GM12878 (cell line): ENCODE measurements at regions not wholly inside any gene's neighbourhood (a gene's known extent, or its start where the extent isn't known, plus 50 kb on each side); places are given as distances from the start of the nearest gene placed in this dataset.

Source experiments
- ATAC-seq: fragments of 200-7000 bp; cut with Tn5 transposase; 3 replicates; pipeline ENCODE4 v1.9.1; 2020; ENCODE audit warnings: mild to moderate bottlenecking, moderate library complexity
- BruUV-seq: library from RNA; stranded (reverse); fragments of 400-500 nt; replicated peaks from 2 replicates; lab custom pipeline; 2021; lab: Mats Ljungman, UMichigan
- CTCF ChIA-PET: fragments of 300-600 bp; sonication (Branson Sonifier 250); formaldehyde crosslinking; extraction: SDS; loops from one replicate; lab custom pipeline; 2021; ENCODE audit warnings: inconsistent platforms; lab: Yijun Ruan, JAX
- POLR2A ChIA-PET: fragments of 350-600 bp; formaldehyde crosslinking; extraction: SDS; loops from one replicate; lab custom pipeline; 2021; ENCODE audit warnings: inconsistent platforms; lab: Charles Lee
- RAD21 ChIA-PET: fragments of 300-600 bp; sonication (Branson Sonifier 250); formaldehyde crosslinking; loops from one replicate; lab custom pipeline; 2023; ENCODE audit warnings: antibody characterized with exemption; ENCODE audit not compliant: unreplicated experiment; lab: Charles Lee
- SMC1A ChIA-PET: fragments of 300-600 bp; sonication (Branson Sonifier 250); formaldehyde crosslinking; loops from one replicate; lab custom pipeline; 2023; ENCODE audit not compliant: unreplicated experiment, uncharacterized antibody; lab: Charles Lee
- DNase-seq: peaks from one replicate; pipeline ENCODE4 v3.0.0-alpha.2; 2011; ENCODE audit warnings: low read depth, low spot score
- FAIRE-seq: peaks from 3 replicates; lab custom pipeline; 2011; peaks lifted over from hg19 to GRCh38; lab: Jason Lieb, UNC
- H2AFZ ChIP-seq: 2 replicates; pipeline ENCODE4 v1.6.0; 2011; ENCODE audit warnings: low read depth, low read length, control low read depth; ENCODE audit not compliant: control insufficient read depth
- H3K27ac ChIP-seq: 2 replicates; pipeline ENCODE4 v1.5.1; 2011; ENCODE audit warnings: control low read depth; ENCODE audit not compliant: control insufficient read depth, insufficient read depth
- H3K27me3 ChIP-seq, 2 experiments: replicated peaks in 1 of 2; 2 replicates each; pipeline versions ENCODE4 v1.6.0 to v1.6.1; 2011; ENCODE audit warnings: low read length in 1 of 2; ENCODE audit not compliant: control insufficient read depth in 2 of 2, insufficient read depth in 2 of 2
- H3K36me3 ChIP-seq, 2 experiments: 2 replicates each; pipeline ENCODE4 v1.5.1; 2011; ENCODE audit warnings: low read length in 1 of 2; ENCODE audit not compliant: control insufficient read depth in 2 of 2, insufficient read depth in 2 of 2
- H3K4me1 ChIP-seq: 2 replicates; pipeline ENCODE4 v1.6.1; 2011; ENCODE audit warnings: mild to moderate bottlenecking, low read length, moderate library complexity, mixed read lengths; ENCODE audit not compliant: control insufficient read depth, insufficient read depth
- H3K4me2 ChIP-seq: 2 replicates; pipeline ENCODE4 v1.6.0; 2011; ENCODE audit warnings: control low read depth; ENCODE audit not compliant: control insufficient read depth, insufficient read depth
- H3K4me3 ChIP-seq: fragments of 200-600 bp; sonication (generic); 2 replicates; pipeline ENCODE4 v1.5.1; 2016
- H3K79me2 ChIP-seq: 2 replicates; pipeline ENCODE4 v1.6.0; 2011; ENCODE audit warnings: low read length; ENCODE audit not compliant: control insufficient read depth, insufficient read depth
- H3K9ac ChIP-seq: 2 replicates; pipeline ENCODE4 v1.8.0; 2011; ENCODE audit warnings: low read length, control low read depth, mixed read lengths; ENCODE audit not compliant: control insufficient read depth, insufficient read depth
- H3K9me3 ChIP-seq: replicated peaks from 3 replicates; pipeline ENCODE4 v1.5.1; 2011; ENCODE audit warnings: mild to moderate bottlenecking, low read length; ENCODE audit not compliant: control insufficient read depth, insufficient read depth
- H4K20me1 ChIP-seq: 2 replicates; pipeline ENCODE4 v1.6.0; 2011; ENCODE audit not compliant: control insufficient read depth, insufficient read depth
- CEBPB ChIP-seq, 2 experiments: fragments of 150-350 bp in 1 of 2; IDR thresholded peaks; 2 replicates each; pipeline ENCODE4 v1.6.1; 2012 to 2014; ENCODE audit warnings: low read depth in 2 of 2, low read length in 2 of 2, borderline replicate concordance in 1 of 2, inconsistent platforms in 1 of 2
- CUX1 ChIP-seq: IDR thresholded peaks from 2 replicates; pipeline ENCODE4 v1.6.1; 2012; ENCODE audit warnings: improper control_type of control experiment, low read depth, low read length; ENCODE audit not compliant: insufficient replicate concordance
- ETV6 ChIP-seq, 2 experiments: fragments of 450-650 bp in 1 of 2; IDR thresholded peaks in 1 of 2; conservative IDR thresholded peaks in 1 of 2; 2 replicates each; pipeline ENCODE4 v1.6.1; 2014; ENCODE audit warnings: antibody characterized with exemption in 1 of 2, borderline replicate concordance in 1 of 2, low read depth in 1 of 2, mild to moderate bottlenecking in 1 of 2, moderate library complexity in 1 of 2
- WRNIP1 ChIP-seq: IDR thresholded peaks from 2 replicates; pipeline ENCODE4 v1.6.1; 2011; ENCODE audit warnings: low read depth, low read length, improper control_type of control experiment, borderline replicate concordance
- WGBS: methylation state at CpG from one replicate; pipeline ENCODE4 v1.1.6; 2016; ENCODE audit warnings: low lambda C conversion rate; ENCODE audit not compliant: insufficient replicate concordance, insufficient coverage; ENCODE audit errors: missing lambda C conversion rate; 5-methylcytosine and 5-hydroxymethylcytosine counted together
- in situ Hi-C: fragments of 300-500 bp; cut with MboI; formaldehyde crosslinking; loops from 9 replicates; pipeline ENCODE4 v1.14.3; 2018; ENCODE audit warnings: mixed read lengths
- intact Hi-C: fragments of 100-400 bp; cut with micrococcal nuclease; formaldehyde crosslinking; loops from one replicate; pipeline ENCODE4 v1.14.2; 2022; ENCODE audit not compliant: unreplicated experiment
- TF ChIP-seq, protein P1 (sequence below): IDR thresholded peaks from 2 replicates; pipeline ENCODE4 v1.6.1; 2011; ENCODE audit warnings: borderline replicate concordance, low read depth, mild to moderate bottlenecking, moderate library complexity, mixed read lengths, low read length; ENCODE audit not compliant: insufficient read depth; ENCODE audit errors: extremely low read length
- TF ChIP-seq, protein P2 (sequence below): fragments of 450-650 bp; IDR thresholded peaks from 2 replicates; pipeline ENCODE4 v1.6.1; 2016; ENCODE audit warnings: mild to moderate bottlenecking

DNA sequence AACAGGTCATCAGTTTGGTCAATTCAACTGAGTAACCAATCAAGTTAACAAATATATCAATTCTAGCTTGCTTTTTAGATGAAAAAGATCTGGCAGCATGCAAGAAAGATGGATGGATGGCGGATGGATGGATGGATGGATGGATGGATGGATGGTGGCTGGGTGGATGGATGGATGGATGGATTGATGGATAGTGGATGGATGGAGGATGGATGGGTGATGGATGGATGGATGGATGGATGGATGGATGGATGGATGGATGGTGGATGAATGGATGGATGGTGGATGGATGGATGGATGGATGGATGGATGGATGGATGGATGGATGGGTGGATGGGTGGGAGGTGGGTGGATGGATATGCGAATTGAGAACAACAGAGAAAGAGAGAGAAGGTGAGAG is 303.7 kb upstream of the IGF1R start:
- in situ Hi-C loops: no loop called here
- Histone ChIP-seq H3K9ac (no peak overlapping the region), H3K79me2 (no peaks in the 10 kb centered on the region), H3K27ac (no peak overlapping the region), H3K27me3 (no peaks in the 10 kb centered on the region), H3K9me3 (no peaks in the 10 kb centered on the region), H2AFZ (no peak overlapping the region), H3K4me3 (no peak overlapping the region), H3K4me2 (no peak overlapping the region), H3K4me1 (no peaks in the 10 kb centered on the region), H4K20me1 (no peaks in the 10 kb centered on the region), H3K36me3 (no peaks in the 10 kb centered on the region)
- RAD21 ChIA-PET: no interaction called here
- no TSS peak for BruUV-seq
- POLR2A ChIA-PET: no interaction called here
- no peak for ATAC-seq
- TF ChIP-seq WRNIP1 (no peak), CEBPB (IDR thresholded peaks at IDR 0.05; ENCODE audit: borderline replicate concordance in 1 of 2, low read depth in 2 of 2, low read length in 2 of 2) (no peak)
- CTCF ChIA-PET: interaction anchor here (1.2 kb wide), 2 partner anchors 11 to 52 kb away, joined by 3 to 4 read pairs; no protein-coding TSS in a partner anchor
- DNase-seq: no peak
- SMC1A ChIA-PET: no interaction called here
- intact Hi-C loops: no loop called here
- FAIRE-seq: no peak
- WGBS: 0% methylated on average over 2 of the region's 2 CpGs

GRCh38 chr15:98347001-98347400 is 301.3 kb upstream of the IGF1R start:
- ATAC-seq: no peak
- POLR2A ChIA-PET: no interaction called here
- no peak for TF ChIP-seq CUX1
- TF ChIP-seq ETV6 (conservative IDR thresholded peaks at IDR 0.05 in 1 of 2, IDR thresholded peaks at IDR 0.05 in 1 of 2; ENCODE audit: borderline replicate concordance in 1 of 2, low read depth in 1 of 2): no peak
- TF ChIP-seq, protein P1, sequence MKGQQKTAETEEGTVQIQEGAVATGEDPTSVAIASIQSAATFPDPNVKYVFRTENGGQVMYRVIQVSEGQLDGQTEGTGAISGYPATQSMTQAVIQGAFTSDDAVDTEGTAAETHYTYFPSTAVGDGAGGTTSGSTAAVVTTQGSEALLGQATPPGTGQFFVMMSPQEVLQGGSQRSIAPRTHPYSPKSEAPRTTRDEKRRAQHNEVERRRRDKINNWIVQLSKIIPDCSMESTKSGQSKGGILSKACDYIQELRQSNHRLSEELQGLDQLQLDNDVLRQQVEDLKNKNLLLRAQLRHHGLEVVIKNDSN: no peak
- TF ChIP-seq, protein P2, sequence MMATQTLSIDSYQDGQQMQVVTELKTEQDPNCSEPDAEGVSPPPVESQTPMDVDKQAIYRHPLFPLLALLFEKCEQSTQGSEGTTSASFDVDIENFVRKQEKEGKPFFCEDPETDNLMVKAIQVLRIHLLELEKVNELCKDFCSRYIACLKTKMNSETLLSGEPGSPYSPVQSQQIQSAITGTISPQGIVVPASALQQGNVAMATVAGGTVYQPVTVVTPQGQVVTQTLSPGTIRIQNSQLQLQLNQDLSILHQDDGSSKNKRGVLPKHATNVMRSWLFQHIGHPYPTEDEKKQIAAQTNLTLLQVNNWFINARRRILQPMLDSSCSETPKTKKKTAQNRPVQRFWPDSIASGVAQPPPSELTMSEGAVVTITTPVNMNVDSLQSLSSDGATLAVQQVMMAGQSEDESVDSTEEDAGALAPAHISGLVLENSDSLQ: no peak

More at GRCh38 chr15:98347001-98347400, 301.3 kb upstream of the IGF1R start:
- SMC1A ChIA-PET: interaction anchor here (1.3 kb wide), 1 partner anchor 35 kb away, joined by 3 read pairs; no protein-coding TSS in a partner anchor
- no peaks in the 10 kb centered on the region for H3K36me3 ChIP-seq
- H2AFZ ChIP-seq: no peak overlapping the region
- RAD21 ChIA-PET: no interaction called here
- no peaks in the 10 kb centered on the region for H4K20me1 ChIP-seq
- H3K4me1 ChIP-seq: no peaks in the 10 kb centered on the region
- H3K4me3 ChIP-seq: no peak overlapping the region
- in situ Hi-C loops: no loop called here
- CTCF ChIA-PET: interaction anchor here (1.1 kb wide), 1 partner anchor 71 kb away, joined by 3 read pairs; no protein-coding TSS in a partner anchor
- no peaks in the 10 kb centered on the region for H3K79me2 ChIP-seq
- 8% methylated on average over 7 of the region's 7 CpGs for WGBS
- DNase-seq (no peak), FAIRE-seq (no peak)
- H3K9me3 ChIP-seq: no peaks in the 10 kb centered on the region
- BruUV-seq: no TSS peak
- no peak overlapping the region for H3K4me2 ChIP-seq
- intact Hi-C loops: no loop called here
- no peak overlapping the region for H3K9ac ChIP-seq
- no peaks in the 10 kb centered on the region for H3K27me3 ChIP-seq
- no peak overlapping the region for H3K27ac ChIP-seq
